HepG2 (cell line): ENCODE measurements at regions not wholly inside any gene's neighbourhood (a gene's known extent, or its start where the extent isn't known, plus 50 kb on each side); places are given as distances from the start of the nearest gene placed in this dataset.
"Not testable (repeated sequence)": the region's sequence is repeated elsewhere in the genome, so short reads cannot be mapped to it uniquely, and the experiment has no call there.

Experiments
- ATAC-seq: fragments of 200-7000 bp; cut with Tn5 transposase; 3 replicates; pipeline ENCODE4 v1.9.1; 2020; ENCODE audit warnings: mild to moderate bottlenecking, moderate library complexity
- BruUV-seq: library from RNA; stranded (reverse); fragments of 400-500 nt; replicated peaks from 2 replicates; lab custom pipeline; 2021; lab: Mats Ljungman, UMichigan
- CTCF ChIA-PET: fragments of 300-600 bp; formaldehyde crosslinking; extraction: SDS; loops from one replicate; lab custom pipeline; 2021; ENCODE audit warnings: low total read pairs, inconsistent platforms, low intra/inter-chr PET ratio; lab: Yijun Ruan, JAX
- POLR2A ChIA-PET: fragments of 350-600 bp; sonication (Branson Sonifier 250); formaldehyde crosslinking; loops from one replicate; lab custom pipeline; 2020; ENCODE audit warnings: antibody characterized with exemption, inconsistent platforms; lab: Yijun Ruan, JAX
- DNase-seq: peaks from one replicate; pipeline ENCODE4 v3.0.0-alpha.2; 2015; ENCODE audit warnings: low spot score
- FAIRE-seq: peaks from 3 replicates; lab custom pipeline; 2011; peaks lifted over from hg19 to GRCh38; lab: Jason Lieb, UNC
- H2AFZ ChIP-seq: one replicate; pipeline ENCODE4 v1.6.1; 2011; ENCODE audit warnings: low read length, inconsistent platforms
- H3K27ac ChIP-seq: fragments of 300-600 bp; 3 replicates; pipeline ENCODE4 v1.8.0; 2011; ENCODE audit warnings: mixed run types, mild to moderate bottlenecking, mixed read lengths, low read length, inconsistent platforms; ENCODE audit not compliant: insufficient read depth; ENCODE audit errors: extremely low read length
- H3K27me3 ChIP-seq, 2 experiments: fragments of 200-600 bp in 1 of 2; 2 replicates in 1 of 2; 3 replicates in 1 of 2; pipeline versions ENCODE4 v1.6.0 to v1.8.0; 2011; ENCODE audit warnings: low read length in 2 of 2, mild to moderate bottlenecking in 2 of 2, moderate library complexity in 2 of 2, inconsistent platforms in 1 of 2; ENCODE audit not compliant: insufficient read depth in 2 of 2, control insufficient read depth in 1 of 2
- H3K36me3 ChIP-seq, 2 experiments: fragments of 200-600 bp in 1 of 2; replicated peaks in 1 of 2; 2 replicates in 1 of 2; 3 replicates in 1 of 2; pipeline versions ENCODE4 v1.5.1 to v1.8.0; 2011; ENCODE audit warnings: low read length in 2 of 2, inconsistent platforms in 1 of 2; ENCODE audit not compliant: insufficient read depth in 2 of 2, control insufficient read depth in 1 of 2
- H3K4me1 ChIP-seq: 2 replicates; pipeline ENCODE4 v1.5.1; 2012; ENCODE audit warnings: low read length, inconsistent platforms; ENCODE audit not compliant: insufficient read depth
- H3K4me2 ChIP-seq: 2 replicates; pipeline ENCODE4 v1.6.0; 2011; ENCODE audit warnings: low read depth, low read length, inconsistent platforms
- H3K4me3 ChIP-seq, 3 experiments: fragments of 200-600 bp in 1 of 3; sonication (generic), shearing (Covaris generic) in 1 of 3; replicated peaks in 1 of 3; 2 replicates each; pipeline ENCODE4 v1.5.1; 2011 to 2016; ENCODE audit warnings: low read length in 3 of 3, inconsistent platforms in 2 of 3, low read depth in 2 of 3, mild to moderate bottlenecking in 2 of 3, control low read depth in 1 of 3, mixed read lengths in 1 of 3; ENCODE audit not compliant: insufficient read depth in 1 of 3
- H3K79me2 ChIP-seq: one replicate; pipeline ENCODE4 v1.6.1; 2011; ENCODE audit warnings: low read length, inconsistent platforms; ENCODE audit not compliant: insufficient read depth
- H3K9ac ChIP-seq: 2 replicates; pipeline ENCODE4 v1.6.0; 2011; ENCODE audit warnings: mild to moderate bottlenecking, low read depth, low read length, inconsistent platforms; ENCODE audit not compliant: insufficient read depth
- H3K9me3 ChIP-seq: 2 replicates; pipeline ENCODE4 v1.5.1; 2012; ENCODE audit warnings: mild to moderate bottlenecking, low read length
- H4K20me1 ChIP-seq: 2 replicates; pipeline ENCODE4 v1.6.0; 2011; ENCODE audit warnings: inconsistent platforms, mild to moderate bottlenecking, low read length, moderate library complexity; ENCODE audit not compliant: insufficient read depth
- IRF2 ChIP-seq: IDR thresholded peaks from 2 replicates; pipeline ENCODE4 v1.6.1; 2018; ENCODE audit warnings: missing genetic modification reagents, missing compliant biosample characterization
- MAFF ChIP-seq: IDR thresholded peaks from 2 replicates; pipeline ENCODE4 v1.6.1; 2011; ENCODE audit warnings: low read depth, low read length, improper control_type of control experiment
- MAFK ChIP-seq, 2 experiments: IDR thresholded peaks in 1 of 2; conservative IDR thresholded peaks in 1 of 2; 2 replicates each; pipeline ENCODE4 v1.6.1; 2011; ENCODE audit warnings: improper control_type of control experiment in 2 of 2, low read length in 2 of 2
- NFRKB ChIP-seq: fragments of 450-650 bp; IDR thresholded peaks from 2 replicates; pipeline ENCODE4 v1.6.1; 2017
- PAWR ChIP-seq: sonication (generic); formaldehyde crosslinking; IDR thresholded peaks from 2 replicates; pipeline ENCODE4 v1.4.0; 2020; ENCODE audit warnings: missing genetic modification reagents, mild to moderate bottlenecking, borderline replicate concordance
- THYN1 ChIP-seq: sonication (generic); formaldehyde crosslinking; IDR thresholded peaks from 2 replicates; pipeline ENCODE4 v1.8.1; 2023; ENCODE audit warnings: low read depth, mild to moderate bottlenecking, moderate library complexity, missing genetic modification reagents, borderline replicate concordance
- ZFP37 ChIP-seq: sonication (generic); formaldehyde crosslinking; IDR thresholded peaks from 2 replicates; pipeline ENCODE4 v1.4.0; 2020; ENCODE audit warnings: missing genetic modification reagents, borderline replicate concordance
- ZNF180 ChIP-seq: sonication (generic); formaldehyde crosslinking; IDR thresholded peaks from 2 replicates; pipeline ENCODE4 v1.4.0; 2020; ENCODE audit warnings: low read depth, missing genetic modification reagents, borderline replicate concordance
- ZNF317 ChIP-seq: sonication (generic); formaldehyde crosslinking; IDR thresholded peaks from 2 replicates; pipeline ENCODE4 v1.5.0; 2020; ENCODE audit warnings: mild to moderate bottlenecking, missing genetic modification reagents
- ZNF446 ChIP-seq: sonication (generic); formaldehyde crosslinking; IDR thresholded peaks from 2 replicates; pipeline ENCODE4 v1.5.0; 2020; ENCODE audit warnings: mild to moderate bottlenecking, missing genetic modification reagents
- ZNF543 ChIP-seq: sonication (generic); formaldehyde crosslinking; IDR thresholded peaks from 2 replicates; pipeline ENCODE4 v1.4.0; 2020; ENCODE audit warnings: mild to moderate bottlenecking, missing genetic modification reagents
- WGBS: methylation state at CpG from one replicate; pipeline ENCODE4 v1.1.6; 2017; ENCODE audit warnings: low lambda C conversion rate; 5-methylcytosine and 5-hydroxymethylcytosine counted together
- in situ Hi-C: cut with HindIII; loops from 2 replicates; pipeline ENCODE4 v1.10.0; 2017; ENCODE audit warnings: low pct_unique_long_range_greater_than_20kb; ENCODE audit not compliant: extremely low pct_ligation_motif_present
- intact Hi-C: fragments of 100-400 bp; cut with micrococcal nuclease; formaldehyde crosslinking; loops from one replicate; pipeline ENCODE4 v1.10.0; 2022; ENCODE audit not compliant: unreplicated experiment
- TF ChIP-seq, protein P1 (sequence below): sonication (generic); formaldehyde crosslinking; IDR thresholded peaks from 2 replicates; pipeline ENCODE4 v1.8.1; 2022; ENCODE audit warnings: mild to moderate bottlenecking, missing genetic modification reagents
- TF ChIP-seq, protein P2 (sequence below): IDR thresholded peaks from 2 replicates; pipeline ENCODE4 v1.6.1; 2012; ENCODE audit warnings: low read depth, low read length, improper control_type of control experiment

DNA sequence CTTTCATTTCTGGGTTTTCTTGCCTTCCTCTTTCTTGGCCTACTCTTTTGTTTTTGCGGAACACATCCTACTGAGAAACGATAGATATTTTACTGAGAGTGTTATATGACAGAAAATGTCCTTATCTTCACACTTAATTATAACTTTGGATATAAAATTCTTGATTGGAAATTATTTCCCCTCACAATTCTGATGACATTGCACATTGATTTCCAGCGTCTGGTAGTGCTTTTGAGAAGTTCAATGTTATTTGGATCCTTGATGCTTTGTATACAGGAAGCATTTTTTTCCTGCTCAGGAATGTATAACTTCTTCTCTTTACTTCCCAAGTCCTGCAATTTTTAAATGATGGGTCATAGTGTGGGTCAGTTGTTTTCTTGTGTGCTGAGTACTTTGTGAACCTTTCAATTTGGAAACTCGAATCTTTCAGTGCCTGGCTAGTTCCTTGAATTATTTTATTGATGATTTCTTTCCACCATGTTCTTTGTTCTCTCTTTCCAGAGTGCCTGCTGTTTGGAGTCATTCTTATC lies 183.9 kb downstream of the PDCD6IP start:
- H3K79me2 ChIP-seq, result no peaks in the 10 kb centered on the region
- WGBS, result 1% methylated on average over 4 of the region's 4 CpGs
- FAIRE-seq, result no peak
- TF ChIP-seq ZNF446 (no peak), ZNF317 (CRISPR knock-in tag) (no peak), MAFF (peak; percentile 40; the same call in 1 of the 2 replicates), NFRKB (no peak), MAFK (conservative IDR thresholded peaks at IDR 0.05 in 1 of 2, IDR thresholded peaks at IDR 0.05 in 1 of 2; ENCODE audit: low read length in 2 of 2) (peak; percentile 35 to 65; a peak in 3 of 4 replicates), ZFP37 (CRISPR knock-in tag) (no peak), PAWR (no peak), ZNF543 (no peak), IRF2 (CRISPR knock-in tag) (no peak), ZNF180 (CRISPR knock-in tag) (no peak), THYN1 (CRISPR knock-in tag) (no peak)
- TF ChIP-seq, protein P1, sequence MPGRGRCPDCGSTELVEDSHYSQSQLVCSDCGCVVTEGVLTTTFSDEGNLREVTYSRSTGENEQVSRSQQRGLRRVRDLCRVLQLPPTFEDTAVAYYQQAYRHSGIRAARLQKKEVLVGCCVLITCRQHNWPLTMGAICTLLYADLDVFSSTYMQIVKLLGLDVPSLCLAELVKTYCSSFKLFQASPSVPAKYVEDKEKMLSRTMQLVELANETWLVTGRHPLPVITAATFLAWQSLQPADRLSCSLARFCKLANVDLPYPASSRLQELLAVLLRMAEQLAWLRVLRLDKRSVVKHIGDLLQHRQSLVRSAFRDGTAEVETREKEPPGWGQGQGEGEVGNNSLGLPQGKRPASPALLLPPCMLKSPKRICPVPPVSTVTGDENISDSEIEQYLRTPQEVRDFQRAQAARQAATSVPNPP (CRISPR knock-in tag), result no peak
- TF ChIP-seq, protein P2, sequence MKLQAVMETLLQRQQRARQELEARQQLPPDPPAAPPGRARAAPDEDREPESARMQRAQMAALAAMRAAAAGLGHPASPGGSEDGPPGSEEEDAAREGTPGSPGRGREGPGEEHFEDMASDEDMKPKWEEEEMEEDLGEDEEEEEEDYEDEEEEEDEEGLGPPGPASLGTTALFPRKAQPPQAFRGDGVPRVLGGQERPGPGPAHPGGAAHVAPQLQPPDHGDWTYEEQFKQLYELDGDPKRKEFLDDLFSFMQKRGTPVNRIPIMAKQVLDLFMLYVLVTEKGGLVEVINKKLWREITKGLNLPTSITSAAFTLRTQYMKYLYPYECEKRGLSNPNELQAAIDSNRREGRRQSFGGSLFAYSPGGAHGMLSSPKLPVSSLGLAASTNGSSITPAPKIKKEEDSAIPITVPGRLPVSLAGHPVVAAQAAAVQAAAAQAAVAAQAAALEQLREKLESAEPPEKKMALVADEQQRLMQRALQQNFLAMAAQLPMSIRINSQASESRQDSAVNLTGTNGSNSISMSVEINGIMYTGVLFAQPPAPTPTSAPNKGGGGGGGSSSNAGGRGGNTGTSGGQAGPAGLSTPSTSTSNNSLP, result no peak
- in situ Hi-C loops (loop anchor here (25.0 kb wide), 1 partner anchor 705 kb away; no protein-coding TSS in a partner anchor), intact Hi-C loops (loop anchor here (5.0 kb wide), 1 partner anchor 280 kb away; no protein-coding TSS in a partner anchor)
- H3K4me3 ChIP-seq, result no peak overlapping the region
- DNase-seq, result no peak
- no peaks in the 10 kb centered on the region for H4K20me1 ChIP-seq
- H3K4me2 ChIP-seq, result no peak overlapping the region
- no peak for ATAC-seq
- H3K36me3 ChIP-seq, result no peaks in the 10 kb centered on the region
- no peak overlapping the region for H3K9ac ChIP-seq
- H3K27me3 ChIP-seq, result no peaks in the 10 kb centered on the region
- ChIA-PET CTCF (no interaction called here), POLR2A (no interaction called here)
- no peaks in the 10 kb centered on the region for H3K4me1 ChIP-seq
- H3K9me3 ChIP-seq, result no peaks in the 10 kb centered on the region
- H2AFZ ChIP-seq, result no peak overlapping the region
- H3K27ac ChIP-seq, result no peak overlapping the region
- no TSS peak for BruUV-seq

DNA sequence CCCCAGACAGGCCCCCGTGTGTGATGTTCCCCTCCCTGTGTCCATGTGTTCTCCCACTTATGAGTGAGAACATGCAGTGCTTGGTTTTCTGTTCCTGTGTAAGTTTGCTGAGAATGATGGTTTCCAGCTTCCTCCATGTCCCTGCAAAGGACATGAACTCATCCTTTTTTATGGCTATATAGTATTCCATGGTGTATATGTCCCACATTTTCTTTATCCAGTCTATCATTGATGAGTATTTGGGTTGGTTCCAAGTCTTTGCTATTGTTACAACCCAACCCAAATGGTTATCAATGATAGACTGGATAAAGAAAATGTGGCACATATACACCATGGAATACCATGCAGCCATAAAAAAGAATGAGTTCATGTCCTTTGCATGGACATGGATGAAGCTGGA lies 184.5 kb downstream of the PDCD6IP start:
- H4K20me1 ChIP-seq, BruUV-seq, H3K4me2 ChIP-seq, H3K4me1 ChIP-seq, H3K4me3 ChIP-seq, H3K36me3 ChIP-seq, H3K79me2 ChIP-seq, CTCF ChIA-PET, H3K27me3 ChIP-seq, POLR2A ChIA-PET, H3K9me3 ChIP-seq, H2AFZ ChIP-seq, DNase-seq, H3K9ac ChIP-seq, ATAC-seq, H3K27ac ChIP-seq, FAIRE-seq: not testable (repeated sequence)
- in situ Hi-C loops, result loop anchor here (25.0 kb wide), 1 partner anchor 704 kb away; no protein-coding TSS in a partner anchor
- intact Hi-C loops, result loop anchor here (5.0 kb wide), 1 partner anchor 279 kb away; no protein-coding TSS in a partner anchor
- WGBS, result 6% methylated on average over 1 of the region's 1 CpG
